ENCODE measurements at regions not wholly inside any gene's neighbourhood (a gene's known extent, or its start where the extent isn't known, plus 50 kb on each side); places are given as distances from the start of the nearest gene placed in this dataset.
"Not testable (repeated sequence)": the region's sequence is repeated elsewhere in the genome, so short reads cannot be mapped to it uniquely, and the experiment has no call there.

DNA sequence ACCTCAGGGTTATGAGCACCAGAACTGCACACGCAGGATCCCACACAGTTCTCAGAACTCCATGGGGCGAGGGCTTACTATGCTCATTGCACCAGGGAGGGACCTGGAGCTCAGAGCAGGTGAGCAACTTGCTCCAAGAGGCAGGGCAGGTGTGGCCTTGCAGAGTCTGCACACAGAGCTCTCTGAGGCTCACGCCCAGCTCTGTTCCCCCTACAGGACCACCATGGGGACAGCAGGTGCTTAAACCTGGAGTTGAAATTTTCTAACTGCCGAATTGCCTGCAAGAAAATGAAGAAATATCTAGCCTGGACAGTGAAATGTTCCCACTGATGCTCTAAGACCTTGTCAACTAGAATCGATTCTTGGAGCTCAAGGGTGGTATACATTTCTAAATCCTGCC lies 49.9 kb upstream of the MSMB start:
- peak in 1 of 5 donors; percentile 21 for DNase-seq
- peak overlapping the region in 5 of 7 donors; percentile 6 to 89 (median 60) for H3K4me3 Mint-ChIP-seq
- H3K4me1 Mint-ChIP-seq, result peaks cover 0 to 40% (median 4%) of the 10 kb centered on the region in 3 donors
- CTCF ChIA-PET, result interaction anchor here (1.2 to 1.6 kb wide), 2 partner anchors 11 to 20 kb away, joined by 4 to 7 read pairs; no protein-coding TSS in a partner anchor
- H3K27ac ChIP-seq (ENCODE audit: low read depth, low read length); H3K36me3 ChIP-seq (ENCODE audit: insufficient read depth, low read length); H3K36me3 Mint-ChIP-seq; H3K9me3 Mint-ChIP-seq; H3K27me3 Mint-ChIP-seq; POLR2A ChIA-PET; H3K9me3 ChIP-seq (ENCODE audit: low read length); H3K27me3 ChIP-seq (ENCODE audit: insufficient read depth, low read length, poor library complexity, severe bottlenecking): not testable (repeated sequence)
- H3K27ac Mint-ChIP-seq, result peak overlapping the region in 6 of 8 donors; percentile 21 to 93 (median 67)
- peak overlapping the region; percentile 49 for H3K4me3 ChIP-seq (ENCODE audit: low read length)
- peaks cover 74% of the 10 kb centered on the region for H3K4me1 ChIP-seq (ENCODE audit: insufficient read depth, low read length)

DNA sequence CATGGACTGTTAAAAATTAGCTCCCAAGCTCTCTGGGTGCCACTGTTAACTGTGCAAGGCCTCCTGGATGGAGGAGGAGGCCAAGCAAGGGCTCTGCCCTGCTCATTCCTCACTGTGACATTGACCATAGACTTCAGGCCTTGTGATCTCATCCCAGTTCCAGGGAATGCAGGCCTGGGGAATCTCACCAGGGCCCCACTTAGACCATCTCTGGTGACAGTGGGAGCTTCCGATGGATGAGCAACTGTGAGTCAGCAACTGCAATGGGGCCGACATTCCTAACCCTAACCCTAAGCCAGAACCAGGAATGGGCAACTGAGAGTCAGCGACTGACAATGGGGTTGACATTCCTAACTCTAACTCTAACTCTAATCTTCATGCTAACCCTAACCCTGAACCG lies 50.4 kb upstream of the MSMB start:
- Histone ChIP-seq H3K4me3 (ENCODE audit: low read length) (peak overlapping the region; percentile 49), H3K36me3 (ENCODE audit: insufficient read depth, low read length) (no peaks in the 10 kb centered on the region), H3K27ac (ENCODE audit: low read depth, low read length) (no peak overlapping the region), H3K9me3 (ENCODE audit: low read length) (no peaks in the 10 kb centered on the region), H3K4me1 (ENCODE audit: insufficient read depth, low read length) (peaks cover 69% of the 10 kb centered on the region), H3K27me3 (ENCODE audit: insufficient read depth, low read length, poor library complexity, severe bottlenecking) (no peaks in the 10 kb centered on the region)
- H3K4me1 Mint-ChIP-seq, result peaks cover 0 to 34% (median 4%) of the 10 kb centered on the region in 3 donors
- H3K27me3 Mint-ChIP-seq, result no peaks in the 10 kb centered on the region
- H3K9me3 Mint-ChIP-seq, result no peaks in the 10 kb centered on the region
- DNase-seq, result no peak
- H3K36me3 Mint-ChIP-seq, result peaks cover 0 to 6% (median 0%) of the 10 kb centered on the region in 3 donors
- peak overlapping the region in 5 of 7 donors; percentile 51 to 89 (median 84) for H3K4me3 Mint-ChIP-seq
- peak overlapping the region in 7 of 8 donors; percentile 8 to 97 (median 91) for H3K27ac Mint-ChIP-seq
- ChIA-PET CTCF (interaction anchor here (1.2 to 1.6 kb wide), 2 partner anchors 10 to 20 kb away, joined by 4 to 7 read pairs; no protein-coding TSS in a partner anchor), POLR2A (no interaction called here)

DNA sequence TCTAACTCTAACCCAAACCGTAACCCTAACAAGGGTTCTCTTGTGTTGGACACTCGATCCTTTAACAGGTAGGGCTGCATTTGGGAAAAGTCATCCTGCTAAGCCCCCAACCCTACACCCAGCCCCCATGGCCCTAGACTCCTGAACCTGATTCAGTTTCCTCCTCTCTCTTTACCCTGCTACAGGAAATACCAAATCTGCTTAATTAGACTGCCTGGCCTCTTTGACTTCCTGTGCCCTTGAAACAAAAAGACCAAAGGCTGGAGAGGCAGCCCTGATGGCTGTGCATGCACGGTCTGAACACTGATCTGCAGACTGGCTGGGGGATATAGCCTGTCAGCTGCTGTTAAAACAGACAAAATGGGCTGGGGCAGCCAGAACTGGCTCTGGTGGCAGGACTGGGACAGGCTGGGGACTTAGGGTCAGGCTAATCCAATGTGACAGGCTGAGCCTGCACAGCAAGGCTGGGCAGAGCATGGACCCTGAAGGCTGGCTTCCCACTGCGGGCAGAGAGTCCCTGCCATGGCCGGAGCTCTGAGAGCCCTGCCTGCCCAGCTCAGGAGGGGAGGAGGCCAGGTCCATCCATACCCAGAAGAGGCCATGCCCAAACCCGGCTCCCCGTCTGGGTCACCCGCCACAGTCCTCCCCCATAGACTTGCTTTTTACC lies 51.0 kb upstream of the MSMB start:
- Mint-ChIP-seq H3K36me3 (peaks cover 0 to 6% (median 0%) of the 10 kb centered on the region in 3 donors), H3K27ac (peak overlapping the region; percentile 8 to 97 (median 87)), H3K4me1 (peaks cover 0 to 32% (median 4%) of the 10 kb centered on the region in 3 donors), H3K4me3 (peak overlapping the region; percentile 5 to 89 (median 71)), H3K9me3 (no peaks in the 10 kb centered on the region), H3K27me3 (no peaks in the 10 kb centered on the region)
- DNase-seq, result no peak
- peak overlapping the region; percentile 49 for H3K4me3 ChIP-seq (ENCODE audit: low read length)
- H3K4me1 ChIP-seq (ENCODE audit: insufficient read depth, low read length), result peaks cover 63% of the 10 kb centered on the region
- H3K36me3 ChIP-seq (ENCODE audit: insufficient read depth, low read length), result no peaks in the 10 kb centered on the region
- ChIA-PET POLR2A (no interaction called here), CTCF (no interaction called here)
- H3K27me3 ChIP-seq (ENCODE audit: insufficient read depth, low read length, poor library complexity, severe bottlenecking), result no peaks in the 10 kb centered on the region
- no peaks in the 10 kb centered on the region for H3K9me3 ChIP-seq (ENCODE audit: low read length)
- H3K27ac ChIP-seq (ENCODE audit: low read depth, low read length), result no peak overlapping the region

DNA sequence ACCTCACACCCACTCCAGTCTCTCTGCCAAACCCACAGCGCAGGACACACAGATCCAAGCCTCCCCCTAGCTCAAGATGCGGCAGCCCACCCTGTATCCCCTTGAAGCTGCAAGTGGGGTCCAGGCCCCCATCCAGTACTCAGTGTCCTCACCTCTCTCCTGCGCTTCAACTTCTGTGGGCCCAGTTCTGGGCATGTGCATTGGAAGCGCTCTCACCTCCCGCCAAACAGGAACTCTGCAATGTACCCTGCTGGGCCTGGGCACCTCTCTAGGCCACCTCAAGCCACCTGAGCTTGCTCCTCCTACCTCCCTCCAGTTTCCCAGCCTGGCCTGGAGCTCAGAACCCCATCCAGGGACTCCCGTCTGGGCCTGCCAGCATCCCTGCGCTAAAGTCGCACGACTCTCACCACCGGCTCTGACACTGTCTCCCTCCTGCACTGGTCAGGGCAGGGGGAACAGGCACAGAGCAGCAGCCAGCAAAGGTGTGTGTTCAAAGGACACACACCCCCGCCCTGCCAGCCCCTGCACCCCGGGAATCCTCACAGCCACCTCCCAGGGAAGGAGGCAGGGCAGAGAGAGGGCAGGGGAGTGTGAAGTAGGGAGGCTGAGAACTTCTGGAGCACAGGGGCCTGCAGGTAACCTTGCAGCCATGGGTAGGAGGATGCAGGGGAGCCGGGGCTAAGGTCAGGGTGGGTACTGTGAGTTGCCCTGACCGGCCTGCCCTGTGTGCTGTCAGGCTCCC lies 51.7 kb upstream of the MSMB start:
- H3K27ac ChIP-seq (ENCODE audit: low read depth, low read length), result no peak overlapping the region
- H3K36me3 Mint-ChIP-seq, result peaks cover 0 to 6% (median 0%) of the 10 kb centered on the region in 3 donors
- H3K27ac Mint-ChIP-seq, result peak overlapping the region in 7 of 8 donors; percentile 36 to 91 (median 82)
- H3K4me3 ChIP-seq (ENCODE audit: low read length), result no peak overlapping the region
- H3K4me1 ChIP-seq (ENCODE audit: insufficient read depth, low read length), result peaks cover 56% of the 10 kb centered on the region
- H3K27me3 Mint-ChIP-seq, result no peaks in the 10 kb centered on the region
- ChIA-PET CTCF (no interaction called here), POLR2A (no interaction called here)
- DNase-seq, result no peak
- no peaks in the 10 kb centered on the region for H3K36me3 ChIP-seq (ENCODE audit: insufficient read depth, low read length)
- peaks cover 0 to 34% (median 4%) of the 10 kb centered on the region in 3 donors for H3K4me1 Mint-ChIP-seq
- H3K9me3 ChIP-seq (ENCODE audit: low read length), result no peaks in the 10 kb centered on the region
- no peaks in the 10 kb centered on the region for H3K27me3 ChIP-seq (ENCODE audit: insufficient read depth, low read length, poor library complexity, severe bottlenecking)
- H3K4me3 Mint-ChIP-seq, result peak overlapping the region in 6 of 7 donors; percentile 33 to 89 (median 62)
- H3K9me3 Mint-ChIP-seq, result no peaks in the 10 kb centered on the region

DNA sequence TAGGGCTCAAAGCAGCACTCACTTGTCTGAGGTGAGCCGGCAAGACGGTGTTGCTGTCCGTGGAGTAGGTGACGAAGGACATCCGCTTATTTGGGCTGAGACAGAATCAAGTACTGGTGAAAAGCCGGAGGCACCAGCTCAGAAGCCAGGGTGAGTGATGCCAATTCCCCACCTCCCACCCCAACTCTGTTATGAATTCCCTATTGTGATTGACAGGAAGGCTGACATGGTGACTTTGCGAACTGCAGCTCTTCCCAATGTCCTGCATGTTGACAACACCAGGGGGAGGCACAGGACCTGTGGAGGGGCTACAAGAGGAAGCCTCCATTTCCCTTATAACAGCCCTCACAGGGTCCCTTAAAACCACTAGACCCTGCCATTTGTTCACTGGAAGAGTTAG lies 52.3 kb upstream of the MSMB start:
- Histone ChIP-seq H3K36me3 (ENCODE audit: insufficient read depth, low read length) (no peaks in the 10 kb centered on the region), H3K27ac (ENCODE audit: low read depth, low read length) (no peak overlapping the region), H3K9me3 (ENCODE audit: low read length) (no peaks in the 10 kb centered on the region), H3K4me1 (ENCODE audit: insufficient read depth, low read length) (peaks cover 50% of the 10 kb centered on the region), H3K4me3 (ENCODE audit: low read length) (no peak overlapping the region), H3K27me3 (ENCODE audit: insufficient read depth, low read length, poor library complexity, severe bottlenecking) (no peaks in the 10 kb centered on the region)
- Mint-ChIP-seq H3K9me3 (no peaks in the 10 kb centered on the region), H3K27me3 (no peaks in the 10 kb centered on the region), H3K27ac (peak overlapping the region in 4 of 8 donors; percentile 2 to 90 (median 38)), H3K4me3 (no peak overlapping the region), H3K4me1 (peaks cover 0 to 36% (median 4%) of the 10 kb centered on the region in 3 donors), H3K36me3 (peaks cover 0 to 6% (median 0%) of the 10 kb centered on the region in 3 donors)
- DNase-seq, result no peak
- ChIA-PET CTCF (no interaction called here), POLR2A (no interaction called here)

DNA sequence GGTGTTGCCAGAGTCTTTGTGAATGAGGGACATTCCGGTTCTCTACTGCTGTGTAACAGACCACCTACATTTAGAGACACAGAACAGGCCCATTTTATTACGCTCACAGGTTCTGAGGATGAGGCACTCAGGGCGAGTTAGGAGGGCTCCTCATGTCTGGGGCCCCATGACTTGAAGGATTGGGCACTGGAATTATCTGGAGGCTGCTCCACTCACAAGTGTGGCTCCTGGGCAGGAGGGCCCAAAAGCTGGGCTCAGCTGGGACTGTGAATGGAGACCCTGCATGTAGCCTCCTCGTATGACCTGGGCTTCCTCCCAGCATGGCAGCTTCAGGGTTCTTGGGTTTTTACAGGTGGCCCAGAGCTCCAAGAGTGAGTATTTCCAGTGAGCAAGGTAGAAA lies 52.9 kb upstream of the MSMB start:
- H3K4me1 ChIP-seq (ENCODE audit: insufficient read depth, low read length), result peaks cover 45% of the 10 kb centered on the region
- DNase-seq; H3K4me3 ChIP-seq (ENCODE audit: low read length); H3K36me3 ChIP-seq (ENCODE audit: insufficient read depth, low read length); H3K4me3 Mint-ChIP-seq; H3K36me3 Mint-ChIP-seq; H3K9me3 Mint-ChIP-seq; H3K27me3 ChIP-seq (ENCODE audit: insufficient read depth, low read length, poor library complexity, severe bottlenecking); H3K9me3 ChIP-seq (ENCODE audit: low read length); H3K27me3 Mint-ChIP-seq; CTCF ChIA-PET; H3K27ac ChIP-seq (ENCODE audit: low read depth, low read length); POLR2A ChIA-PET: not testable (repeated sequence)
- H3K27ac Mint-ChIP-seq, result peak overlapping the region in 2 of 8 donors; percentile 2 to 58
- H3K4me1 Mint-ChIP-seq, result peaks cover 0 to 36% (median 4%) of the 10 kb centered on the region in 3 donors

DNA sequence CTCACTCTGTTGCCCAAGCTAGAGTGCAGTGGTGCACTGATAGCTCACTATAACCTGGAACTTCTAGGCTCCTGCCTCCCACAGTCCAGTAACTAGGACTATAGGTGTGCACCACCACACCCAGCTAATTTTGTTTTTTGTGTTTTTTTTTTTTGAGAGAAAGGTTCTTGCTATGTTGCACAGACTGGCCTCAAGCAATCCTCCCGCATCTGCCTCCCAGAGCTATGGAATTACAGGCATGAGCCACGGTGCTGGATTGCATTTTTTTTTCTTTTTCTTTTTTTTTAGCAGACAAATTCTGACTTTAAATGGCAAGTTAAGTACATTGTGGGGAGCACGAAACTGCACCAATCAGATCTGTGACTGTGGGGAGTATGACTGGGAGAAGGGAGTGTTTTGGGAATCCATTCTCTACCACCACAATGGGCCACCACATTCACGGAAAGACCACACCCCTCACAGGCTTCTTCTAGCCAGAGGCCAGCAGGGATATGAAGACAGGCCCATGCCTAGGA lies 58.1 kb upstream of the MSMB start:
- CTCF ChIA-PET, result no interaction called here
- H3K9me3 ChIP-seq (ENCODE audit: low read length), result no peaks in the 10 kb centered on the region
- Mint-ChIP-seq H3K9me3 (no peaks in the 10 kb centered on the region), H3K27me3 (peaks cover 2 to 7% of the 10 kb centered on the region in 2 donors), H3K36me3 (peaks cover 1 to 6% (median 1%) of the 10 kb centered on the region in 3 donors), H3K27ac (peak overlapping the region in 1 of 8 donors; percentile 83), H3K4me1 (peaks cover 17 to 21% (median 21%) of the 10 kb centered on the region in 3 donors), H3K4me3 (no peak overlapping the region)
- H3K27me3 ChIP-seq (ENCODE audit: insufficient read depth, low read length, poor library complexity, severe bottlenecking), result no peaks in the 10 kb centered on the region
- no peaks in the 10 kb centered on the region for H3K36me3 ChIP-seq (ENCODE audit: insufficient read depth, low read length)
- POLR2A ChIA-PET, result no interaction called here
- peaks cover 8% of the 10 kb centered on the region for H3K4me1 ChIP-seq (ENCODE audit: insufficient read depth, low read length)
- DNase-seq, result no peak
- H3K27ac ChIP-seq (ENCODE audit: low read depth, low read length), result no peak overlapping the region
- no peak overlapping the region for H3K4me3 ChIP-seq (ENCODE audit: low read length)

DNA sequence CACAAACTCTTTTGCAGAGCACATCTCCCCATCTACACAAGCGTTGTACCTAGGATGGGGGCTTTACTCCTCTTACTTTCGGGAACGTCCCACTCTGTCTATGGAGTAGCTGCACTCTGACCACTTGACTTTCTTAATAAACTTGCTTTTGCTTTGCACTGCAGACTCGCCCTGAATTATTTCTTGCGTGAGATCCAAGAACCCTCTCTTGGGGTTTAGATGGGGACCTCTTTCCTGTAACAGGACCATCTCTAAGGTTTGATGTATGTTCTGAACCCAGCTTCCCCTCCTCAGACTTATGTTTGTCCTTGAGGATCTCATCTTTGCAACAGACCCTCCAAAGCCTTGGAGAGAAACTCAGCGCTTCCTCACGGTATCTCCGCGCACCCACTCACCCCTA lies 59.3 kb upstream of the MSMB start:
- CTCF ChIA-PET, result interaction anchor here (2.3 kb wide), 1 partner anchor 10 kb away, joined by 7 read pairs; no protein-coding TSS in a partner anchor
- H3K36me3 Mint-ChIP-seq; H3K9me3 Mint-ChIP-seq; H3K27me3 Mint-ChIP-seq; H3K36me3 ChIP-seq (ENCODE audit: insufficient read depth, low read length); H3K4me1 ChIP-seq (ENCODE audit: insufficient read depth, low read length); H3K27me3 ChIP-seq (ENCODE audit: insufficient read depth, low read length, poor library complexity, severe bottlenecking); H3K9me3 ChIP-seq (ENCODE audit: low read length); DNase-seq; POLR2A ChIA-PET; H3K27ac ChIP-seq (ENCODE audit: low read depth, low read length): not testable (repeated sequence)
- Mint-ChIP-seq H3K4me3 (peak overlapping the region; percentile 60 to 91 (median 86)), H3K27ac (peak overlapping the region in 4 of 8 donors; percentile 55 to 86 (median 76)), H3K4me1 (peaks cover 17% of the 10 kb centered on the region in 3 donors)
- peak overlapping the region; percentile 59 for H3K4me3 ChIP-seq (ENCODE audit: low read length)

All from CD8-positive, alpha-beta memory T cell (primary cell).